ENCODE measurements at regions not wholly inside any gene's neighbourhood (a gene's known extent, or its start where the extent isn't known, plus 50 kb on each side); places are given as distances from the start of the nearest gene placed in this dataset.

- no peak overlapping the region for H3K4me3 ChIP-seq (ENCODE audit: extremely low read depth, insufficient read depth, low read length, poor library complexity, severe bottlenecking)
- H3K9me3 ChIP-seq (ENCODE audit: control insufficient read depth, low read length): no peaks in the 10 kb centered on the region
- no peaks in the 10 kb centered on the region for H3K4me1 ChIP-seq (ENCODE audit: control insufficient read depth, insufficient read depth, low read length, poor library complexity, severe bottlenecking)
- H3K36me3 ChIP-seq (ENCODE audit: control insufficient read depth, insufficient read depth, low read length): no peaks in the 10 kb centered on the region
- 39 to 41% methylated on average over 6 of the region's 7 CpGs for WGBS, 2 experiments (ENCODE audit: insufficient coverage in 2 of 2)
- no peak overlapping the region for H3K27ac ChIP-seq (ENCODE audit: low read depth, low read length, severe bottlenecking)
Measured at GRCh38 chr13:72255908-72256307, 388.9 kb upstream of the DACH1 start.

GRCh38 chr13:72253754-72254153 is 386.8 kb upstream of the DACH1 start:
- WGBS, 2 experiments (ENCODE audit: insufficient coverage in 2 of 2): 100% methylated on average over 3 of the region's 4 CpGs; no CpG with 5 or more reads in 1 of the 2 experiments

GRCh38 chr13:72246396-72246795 is 379.4 kb upstream of the DACH1 start:
- H3K9me3 ChIP-seq (ENCODE audit: control insufficient read depth, low read length): no peaks in the 10 kb centered on the region
- no peaks in the 10 kb centered on the region for H3K4me1 ChIP-seq (ENCODE audit: control insufficient read depth, insufficient read depth, low read length, poor library complexity, severe bottlenecking)
- no peak overlapping the region for H3K4me3 ChIP-seq (ENCODE audit: extremely low read depth, insufficient read depth, low read length, poor library complexity, severe bottlenecking)
- no peak overlapping the region for H3K27ac ChIP-seq (ENCODE audit: low read depth, low read length, severe bottlenecking)
- no peaks in the 10 kb centered on the region for H3K36me3 ChIP-seq (ENCODE audit: control insufficient read depth, insufficient read depth, low read length)

More at GRCh38 chr13:72253754-72254153, 386.8 kb upstream of the DACH1 start:
- Histone ChIP-seq H3K36me3 (ENCODE audit: control insufficient read depth, insufficient read depth, low read length) (no peaks in the 10 kb centered on the region), H3K4me1 (ENCODE audit: control insufficient read depth, insufficient read depth, low read length, poor library complexity, severe bottlenecking) (no peaks in the 10 kb centered on the region), H3K9me3 (ENCODE audit: control insufficient read depth, low read length) (no peaks in the 10 kb centered on the region), H3K4me3 (ENCODE audit: extremely low read depth, insufficient read depth, low read length, poor library complexity, severe bottlenecking) (no peak overlapping the region), H3K27ac (ENCODE audit: low read depth, low read length, severe bottlenecking) (no peak overlapping the region)

DNA sequence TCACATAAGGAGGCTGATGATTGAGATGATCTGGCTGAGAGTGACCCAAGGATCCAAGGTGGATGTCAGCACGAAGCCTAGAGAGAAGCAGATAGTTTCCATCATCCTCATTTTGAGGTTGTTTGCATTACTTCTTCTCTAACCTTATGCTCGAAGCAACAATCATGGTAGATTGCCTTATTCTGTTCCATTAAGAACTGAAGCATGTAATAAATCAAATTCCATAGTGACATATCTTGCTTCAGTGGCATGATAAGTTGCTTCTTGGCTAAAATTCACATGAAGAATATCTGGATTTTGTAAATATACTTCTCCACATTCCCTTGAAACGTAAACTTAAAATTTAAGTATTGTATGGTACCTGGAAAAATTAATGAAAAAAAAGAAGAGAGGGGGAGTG is 377.8 kb upstream of the DACH1 start:
- WGBS, 2 experiments (ENCODE audit: insufficient coverage in 2 of 2): 100% methylated on average over 2 of the region's 3 CpGs; no CpG with 5 or more reads in 1 of the 2 experiments
- H3K4me1 ChIP-seq (ENCODE audit: control insufficient read depth, insufficient read depth, low read length, poor library complexity, severe bottlenecking): no peaks in the 10 kb centered on the region

DNA sequence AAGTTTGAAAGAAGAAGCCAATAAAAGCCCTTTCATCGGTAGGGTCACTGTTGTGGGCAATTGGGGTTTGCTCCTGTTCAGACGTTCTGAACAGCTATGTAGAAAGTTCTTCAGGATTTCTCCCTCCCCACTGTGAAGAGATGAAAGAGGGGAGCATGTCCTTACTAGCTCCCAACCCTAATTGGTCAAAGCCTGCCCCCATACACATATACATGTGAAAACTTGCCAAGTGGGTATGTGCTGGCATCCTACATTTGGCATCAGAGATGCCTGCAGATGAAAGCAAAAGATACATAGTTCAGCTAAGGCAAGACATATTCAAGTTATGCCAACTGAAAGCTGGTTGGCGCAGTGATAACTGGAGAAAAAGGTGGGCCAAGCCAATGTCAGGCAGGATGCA is 363.1 kb upstream of the DACH1 start:
- no CpG with 5 or more reads among the region's 3 CpGs for WGBS, 2 experiments (ENCODE audit: insufficient coverage in 2 of 2)
- no peaks in the 10 kb centered on the region for H3K36me3 ChIP-seq (ENCODE audit: control insufficient read depth, insufficient read depth, low read length)
- no peaks in the 10 kb centered on the region for H3K4me1 ChIP-seq (ENCODE audit: control insufficient read depth, insufficient read depth, low read length, poor library complexity, severe bottlenecking)
- no peaks in the 10 kb centered on the region for H3K9me3 ChIP-seq (ENCODE audit: control insufficient read depth, low read length)
- H3K27ac ChIP-seq (ENCODE audit: low read depth, low read length, severe bottlenecking): no peak overlapping the region
- no peak overlapping the region for H3K4me3 ChIP-seq (ENCODE audit: extremely low read depth, insufficient read depth, low read length, poor library complexity, severe bottlenecking)

More for the DNA sequence above, 377.8 kb upstream of the DACH1 start:
- H3K9me3 ChIP-seq (ENCODE audit: control insufficient read depth, low read length): no peaks in the 10 kb centered on the region
- H3K4me3 ChIP-seq (ENCODE audit: extremely low read depth, insufficient read depth, low read length, poor library complexity, severe bottlenecking): no peak overlapping the region
- H3K27ac ChIP-seq (ENCODE audit: low read depth, low read length, severe bottlenecking): no peak overlapping the region
- no peaks in the 10 kb centered on the region for H3K36me3 ChIP-seq (ENCODE audit: control insufficient read depth, insufficient read depth, low read length)

GRCh38 chr13:72229067-72229466 is 362.1 kb upstream of the DACH1 start:
- H3K4me1 ChIP-seq (ENCODE audit: control insufficient read depth, insufficient read depth, low read length, poor library complexity, severe bottlenecking): no peaks in the 10 kb centered on the region
- no peak overlapping the region for H3K27ac ChIP-seq (ENCODE audit: low read depth, low read length, severe bottlenecking)
- no peaks in the 10 kb centered on the region for H3K36me3 ChIP-seq (ENCODE audit: control insufficient read depth, insufficient read depth, low read length)
- no peaks in the 10 kb centered on the region for H3K9me3 ChIP-seq (ENCODE audit: control insufficient read depth, low read length)
- H3K4me3 ChIP-seq (ENCODE audit: extremely low read depth, insufficient read depth, low read length, poor library complexity, severe bottlenecking): no peak overlapping the region

DNA sequence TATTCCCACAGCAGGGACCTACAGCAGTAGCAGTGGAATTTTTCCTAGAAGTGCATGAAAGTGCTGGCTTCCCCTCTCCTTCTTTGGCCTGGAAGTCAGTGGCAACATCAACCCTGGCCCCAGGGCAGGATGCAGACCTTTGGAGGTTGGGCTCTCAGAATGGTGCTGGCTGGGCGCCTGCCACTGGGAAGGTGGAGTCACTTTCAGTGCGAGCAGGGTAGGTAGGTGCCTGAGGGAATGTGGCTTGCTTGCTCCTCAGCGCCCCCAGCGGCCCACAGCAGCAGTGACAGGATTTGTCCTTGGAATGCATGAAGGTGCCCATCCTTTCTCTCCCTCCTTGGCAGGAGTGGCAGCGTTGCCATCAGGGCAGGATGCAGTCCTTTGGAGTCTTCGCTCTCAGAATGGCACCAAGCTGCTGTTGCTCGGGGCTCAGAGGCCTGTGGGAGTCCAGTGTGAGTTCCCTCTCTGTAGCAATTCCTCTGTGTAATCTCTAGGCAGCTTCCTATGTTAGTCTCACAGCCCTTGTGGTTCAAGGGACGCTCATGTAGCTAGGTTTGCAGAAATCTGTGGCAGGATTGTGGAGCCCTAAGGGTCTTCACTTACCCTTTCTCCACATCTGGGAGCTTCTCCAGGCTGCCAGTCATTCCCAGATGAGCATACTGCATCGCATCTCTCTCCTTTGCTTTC is 354.4 kb upstream of the DACH1 start:
- no peak overlapping the region for H3K27ac ChIP-seq (ENCODE audit: low read depth, low read length, severe bottlenecking)
- no peak overlapping the region for H3K4me3 ChIP-seq (ENCODE audit: extremely low read depth, insufficient read depth, low read length, poor library complexity, severe bottlenecking)
- 45 to 60% methylated on average over 4 to 8 of the region's 9 CpGs for WGBS, 2 experiments (ENCODE audit: insufficient coverage in 2 of 2)
- H3K9me3 ChIP-seq (ENCODE audit: control insufficient read depth, low read length): no peaks in the 10 kb centered on the region
- no peaks in the 10 kb centered on the region for H3K36me3 ChIP-seq (ENCODE audit: control insufficient read depth, insufficient read depth, low read length)
- H3K4me1 ChIP-seq (ENCODE audit: control insufficient read depth, insufficient read depth, low read length, poor library complexity, severe bottlenecking): no peaks in the 10 kb centered on the region

DNA sequence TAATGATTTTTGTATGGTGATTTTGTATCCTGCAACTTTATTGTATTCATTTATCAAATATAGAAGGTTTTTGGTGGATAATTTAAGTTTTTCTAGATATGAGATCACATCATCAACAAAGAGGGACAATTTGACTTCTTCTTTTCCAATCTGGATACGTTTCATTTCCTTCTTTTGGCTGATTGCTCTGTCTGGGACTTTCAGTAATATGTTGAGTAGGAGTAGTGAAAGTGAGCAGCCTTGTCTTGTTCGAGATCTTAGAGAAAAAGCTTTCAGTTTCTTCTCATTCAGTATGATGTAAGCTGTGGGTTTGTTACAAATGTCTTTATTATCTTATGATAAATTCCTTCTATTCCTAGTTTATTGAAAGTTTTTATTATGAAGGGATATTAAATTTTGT is 352.0 kb upstream of the DACH1 start:
- Histone ChIP-seq H3K27ac (ENCODE audit: low read depth, low read length, severe bottlenecking) (no peak overlapping the region), H3K9me3 (ENCODE audit: control insufficient read depth, low read length) (no peaks in the 10 kb centered on the region), H3K36me3 (ENCODE audit: control insufficient read depth, insufficient read depth, low read length) (no peaks in the 10 kb centered on the region), H3K4me3 (ENCODE audit: extremely low read depth, insufficient read depth, low read length, poor library complexity, severe bottlenecking) (no peak overlapping the region), H3K4me1 (ENCODE audit: control insufficient read depth, insufficient read depth, low read length, poor library complexity, severe bottlenecking) (no peaks in the 10 kb centered on the region)
- no CpG with 5 or more reads among the region's 2 CpGs for WGBS, 2 experiments (ENCODE audit: insufficient coverage in 2 of 2)

DNA sequence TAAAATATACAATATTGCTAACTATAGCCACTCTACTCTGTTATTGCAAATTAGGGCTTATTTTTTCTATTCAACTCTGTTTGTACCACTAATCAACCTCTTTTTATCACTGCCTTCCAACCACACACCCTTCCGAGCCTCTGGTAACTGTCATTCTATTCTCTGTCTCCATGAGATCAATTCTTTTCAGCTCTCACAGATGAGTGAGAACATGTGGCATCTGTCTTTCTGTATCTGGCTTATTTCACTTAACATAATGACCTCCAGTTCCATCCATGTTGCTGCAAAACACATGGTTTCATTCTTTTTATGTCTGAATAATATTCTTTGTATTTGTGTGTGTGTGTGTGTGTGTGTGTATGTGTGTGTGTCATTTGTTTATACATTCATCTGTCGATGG is 350.1 kb upstream of the DACH1 start:
- 89% methylated on average over 1 of the region's 2 CpGs; no CpG with 5 or more reads in 1 of the 2 experiments for WGBS, 2 experiments (ENCODE audit: insufficient coverage in 2 of 2)
- Histone ChIP-seq H3K36me3 (ENCODE audit: control insufficient read depth, insufficient read depth, low read length) (no peaks in the 10 kb centered on the region), H3K4me1 (ENCODE audit: control insufficient read depth, insufficient read depth, low read length, poor library complexity, severe bottlenecking) (no peaks in the 10 kb centered on the region), H3K4me3 (ENCODE audit: extremely low read depth, insufficient read depth, low read length, poor library complexity, severe bottlenecking) (no peak overlapping the region), H3K9me3 (ENCODE audit: control insufficient read depth, low read length) (no peaks in the 10 kb centered on the region), H3K27ac (ENCODE audit: low read depth, low read length, severe bottlenecking) (no peak overlapping the region)

DNA sequence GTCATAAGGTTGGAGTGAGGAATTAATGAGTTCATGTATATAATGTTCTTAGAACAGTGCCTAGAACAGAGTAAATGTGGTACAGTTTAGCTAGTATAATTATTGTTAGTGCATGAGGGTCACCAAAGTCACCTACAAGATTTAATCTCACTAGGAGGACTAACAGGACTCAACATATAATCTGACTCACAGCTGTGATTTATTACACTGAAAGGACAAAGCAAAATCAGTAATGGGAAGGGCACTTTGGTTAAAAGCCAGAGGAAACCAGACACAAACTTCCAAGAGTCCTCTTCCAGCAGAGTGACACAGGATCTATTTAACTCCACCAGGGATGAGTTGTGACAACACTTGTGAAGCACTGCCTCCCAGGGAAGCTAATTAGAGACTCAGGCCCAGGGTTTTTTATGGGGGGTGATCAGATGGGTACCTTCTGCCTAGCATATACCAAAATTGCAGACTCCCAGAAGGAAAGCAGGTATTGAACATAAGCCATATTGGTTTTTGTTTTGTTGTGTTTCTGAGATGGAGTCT is 341.2 kb upstream of the DACH1 start:
- no peaks in the 10 kb centered on the region for H3K9me3 ChIP-seq (ENCODE audit: control insufficient read depth, low read length)
- no peaks in the 10 kb centered on the region for H3K4me1 ChIP-seq (ENCODE audit: control insufficient read depth, insufficient read depth, low read length, poor library complexity, severe bottlenecking)
- no peaks in the 10 kb centered on the region for H3K36me3 ChIP-seq (ENCODE audit: control insufficient read depth, insufficient read depth, low read length)
- H3K4me3 ChIP-seq (ENCODE audit: extremely low read depth, insufficient read depth, low read length, poor library complexity, severe bottlenecking): no peak overlapping the region
- H3K27ac ChIP-seq (ENCODE audit: low read depth, low read length, severe bottlenecking): no peak overlapping the region

DNA sequence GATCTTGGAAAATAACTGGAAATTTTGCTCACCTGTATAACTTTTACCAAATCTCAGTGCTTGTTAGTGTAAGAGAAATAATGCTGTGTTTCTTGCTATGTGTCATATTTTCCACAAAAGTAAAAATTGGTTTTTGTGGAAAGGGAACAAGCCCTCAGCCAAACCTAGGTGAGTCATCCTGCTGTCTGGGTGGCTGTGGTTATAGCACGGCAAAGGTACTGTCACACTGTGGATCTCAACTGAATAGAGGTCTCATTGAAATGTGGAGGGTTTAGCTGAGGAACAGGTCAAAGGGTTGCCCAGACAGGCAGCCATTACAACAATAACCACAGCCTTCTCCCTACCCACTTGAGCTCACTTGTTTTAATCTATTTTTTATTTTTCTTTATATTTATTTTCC is 338.8 kb upstream of the DACH1 start:
- Histone ChIP-seq H3K36me3 (ENCODE audit: control insufficient read depth, insufficient read depth, low read length) (no peaks in the 10 kb centered on the region), H3K27ac (ENCODE audit: low read depth, low read length, severe bottlenecking) (no peak overlapping the region), H3K4me3 (ENCODE audit: extremely low read depth, insufficient read depth, low read length, poor library complexity, severe bottlenecking) (no peak overlapping the region), H3K4me1 (ENCODE audit: control insufficient read depth, insufficient read depth, low read length, poor library complexity, severe bottlenecking) (no peaks in the 10 kb centered on the region), H3K9me3 (ENCODE audit: control insufficient read depth, low read length) (no peaks in the 10 kb centered on the region)
- WGBS, 2 experiments (ENCODE audit: insufficient coverage in 2 of 2): 40 to 100% methylated on average over 1 of the region's 1 CpG
